ENCODE measurements at regions not wholly inside any gene's neighbourhood (a gene's known extent, or its start where the extent isn't known, plus 50 kb on each side); places are given as distances from the start of the nearest gene placed in this dataset.

DNA sequence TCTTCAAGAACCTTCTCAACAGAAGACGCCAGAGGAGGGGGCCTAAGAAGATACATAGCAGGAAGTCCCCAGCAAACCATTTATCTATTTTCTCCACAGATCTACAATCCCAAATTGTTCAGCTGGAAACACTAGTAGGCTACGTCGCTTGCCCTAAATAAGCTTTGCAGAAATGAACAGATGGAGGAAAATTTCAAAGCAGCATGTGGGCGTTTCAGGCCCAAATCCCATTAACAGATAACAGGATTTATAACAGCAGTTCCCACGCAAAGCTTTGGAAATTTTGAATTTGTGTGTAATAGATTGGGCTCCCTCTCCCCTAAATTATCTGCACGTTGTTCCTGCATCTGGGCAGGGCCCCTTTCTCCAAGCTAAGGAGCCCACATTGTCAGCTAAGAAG, 60.6 kb upstream of the FRMD4A start:
- intact Hi-C loops (cut with micrococcal nuclease; ENCODE audit: unreplicated experiment), result no loop called here
- TF ChIP-seq, protein P1, sequence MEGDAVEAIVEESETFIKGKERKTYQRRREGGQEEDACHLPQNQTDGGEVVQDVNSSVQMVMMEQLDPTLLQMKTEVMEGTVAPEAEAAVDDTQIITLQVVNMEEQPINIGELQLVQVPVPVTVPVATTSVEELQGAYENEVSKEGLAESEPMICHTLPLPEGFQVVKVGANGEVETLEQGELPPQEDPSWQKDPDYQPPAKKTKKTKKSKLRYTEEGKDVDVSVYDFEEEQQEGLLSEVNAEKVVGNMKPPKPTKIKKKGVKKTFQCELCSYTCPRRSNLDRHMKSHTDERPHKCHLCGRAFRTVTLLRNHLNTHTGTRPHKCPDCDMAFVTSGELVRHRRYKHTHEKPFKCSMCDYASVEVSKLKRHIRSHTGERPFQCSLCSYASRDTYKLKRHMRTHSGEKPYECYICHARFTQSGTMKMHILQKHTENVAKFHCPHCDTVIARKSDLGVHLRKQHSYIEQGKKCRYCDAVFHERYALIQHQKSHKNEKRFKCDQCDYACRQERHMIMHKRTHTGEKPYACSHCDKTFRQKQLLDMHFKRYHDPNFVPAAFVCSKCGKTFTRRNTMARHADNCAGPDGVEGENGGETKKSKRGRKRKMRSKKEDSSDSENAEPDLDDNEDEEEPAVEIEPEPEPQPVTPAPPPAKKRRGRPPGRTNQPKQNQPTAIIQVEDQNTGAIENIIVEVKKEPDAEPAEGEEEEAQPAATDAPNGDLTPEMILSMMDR (IDR thresholded peaks at IDR 0.05; ENCODE audit: insufficient read depth in 1 of 2, low read depth in 1 of 2, low read length in 1 of 2, severe bottlenecking in 1 of 2, unreplicated experiment in 1 of 2), result no peak
- Mint-ChIP-seq H3K36me3 (ENCODE audit: insufficient read depth, unreplicated experiment) (no peaks in the 10 kb centered on the region), H3K9me3 (ENCODE audit: unreplicated experiment) (peaks cover 31% of the 10 kb centered on the region), H3K4me3 (ENCODE audit: unreplicated experiment) (no peak overlapping the region), H3K27ac (ENCODE audit: unreplicated experiment) (no peak overlapping the region), H3K27me3 (ENCODE audit: insufficient read depth, unreplicated experiment) (peaks cover 5% of the 10 kb centered on the region), H3K4me1 (ENCODE audit: low read depth, unreplicated experiment) (no peaks in the 10 kb centered on the region)
- CTCF ChIA-PET, result no interaction called here
- no peak for DNase-seq
- BruUV-seq (replicated peaks), result no TSS peak
- POLR2A ChIA-PET, result no interaction called here
- Histone ChIP-seq H3K27me3 (replicated peaks; ENCODE audit: control insufficient read depth, insufficient read depth, low read length) (no peaks in the 10 kb centered on the region), H3K4me1 (no peaks in the 10 kb centered on the region), H3K36me3 (ENCODE audit: control insufficient read depth, insufficient read depth, low read length) (no peaks in the 10 kb centered on the region), H3K9me3 (no peaks in the 10 kb centered on the region), H3K4me3 (ENCODE audit: low read depth, low read length) (no peak overlapping the region)

DNA sequence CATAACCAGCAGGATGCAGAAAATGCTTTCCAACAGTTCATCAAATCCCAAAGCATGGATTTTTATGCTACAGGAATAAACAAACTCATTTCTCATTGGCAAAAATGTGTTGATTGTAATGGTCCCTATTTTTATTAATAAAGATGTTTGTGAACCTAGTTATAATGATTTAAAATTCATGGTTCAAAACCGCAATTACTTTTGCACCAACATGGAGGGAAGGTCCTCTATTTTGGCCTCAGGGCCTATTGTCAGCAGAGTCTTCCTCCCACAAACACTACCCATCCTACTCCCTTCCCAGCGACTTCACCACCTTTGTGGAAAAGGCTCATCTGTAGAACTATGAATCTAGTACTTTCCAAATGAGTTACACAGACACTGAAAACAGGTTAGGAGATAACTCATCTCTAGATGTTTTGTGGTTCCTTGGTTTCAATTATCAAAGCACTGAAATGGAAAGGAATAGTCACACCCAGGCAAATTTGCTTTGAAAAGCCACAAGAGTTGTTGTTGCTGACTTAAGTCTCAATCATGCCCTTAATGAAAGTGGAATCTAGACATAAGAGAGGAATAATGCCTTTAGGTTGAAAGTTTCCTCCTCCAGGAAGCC, 59.4 kb upstream of the FRMD4A start:
- Mint-ChIP-seq H3K27me3 (ENCODE audit: insufficient read depth, unreplicated experiment) (peaks cover 5% of the 10 kb centered on the region), H3K36me3 (ENCODE audit: insufficient read depth, unreplicated experiment) (no peaks in the 10 kb centered on the region), H3K4me3 (ENCODE audit: unreplicated experiment) (no peak overlapping the region), H3K4me1 (ENCODE audit: low read depth, unreplicated experiment) (no peaks in the 10 kb centered on the region), H3K27ac (ENCODE audit: unreplicated experiment) (no peak overlapping the region), H3K9me3 (ENCODE audit: unreplicated experiment) (peaks cover 28% of the 10 kb centered on the region)
- TF ChIP-seq, protein P1 (IDR thresholded peaks at IDR 0.05; ENCODE audit: insufficient read depth in 1 of 2, low read depth in 1 of 2, low read length in 1 of 2, severe bottlenecking in 1 of 2, unreplicated experiment in 1 of 2), result no peak
- Histone ChIP-seq H3K27me3 (replicated peaks; ENCODE audit: control insufficient read depth, insufficient read depth, low read length) (no peaks in the 10 kb centered on the region), H3K4me1 (no peaks in the 10 kb centered on the region), H3K36me3 (ENCODE audit: control insufficient read depth, insufficient read depth, low read length) (no peaks in the 10 kb centered on the region), H3K4me3 (ENCODE audit: low read depth, low read length) (no peak overlapping the region), H3K9me3 (no peaks in the 10 kb centered on the region)
- intact Hi-C loops (cut with micrococcal nuclease; ENCODE audit: unreplicated experiment), result no loop called here
- DNase-seq, result no peak
- ChIA-PET CTCF (no interaction called here), POLR2A (no interaction called here)
- BruUV-seq (replicated peaks), result no TSS peak

DNA sequence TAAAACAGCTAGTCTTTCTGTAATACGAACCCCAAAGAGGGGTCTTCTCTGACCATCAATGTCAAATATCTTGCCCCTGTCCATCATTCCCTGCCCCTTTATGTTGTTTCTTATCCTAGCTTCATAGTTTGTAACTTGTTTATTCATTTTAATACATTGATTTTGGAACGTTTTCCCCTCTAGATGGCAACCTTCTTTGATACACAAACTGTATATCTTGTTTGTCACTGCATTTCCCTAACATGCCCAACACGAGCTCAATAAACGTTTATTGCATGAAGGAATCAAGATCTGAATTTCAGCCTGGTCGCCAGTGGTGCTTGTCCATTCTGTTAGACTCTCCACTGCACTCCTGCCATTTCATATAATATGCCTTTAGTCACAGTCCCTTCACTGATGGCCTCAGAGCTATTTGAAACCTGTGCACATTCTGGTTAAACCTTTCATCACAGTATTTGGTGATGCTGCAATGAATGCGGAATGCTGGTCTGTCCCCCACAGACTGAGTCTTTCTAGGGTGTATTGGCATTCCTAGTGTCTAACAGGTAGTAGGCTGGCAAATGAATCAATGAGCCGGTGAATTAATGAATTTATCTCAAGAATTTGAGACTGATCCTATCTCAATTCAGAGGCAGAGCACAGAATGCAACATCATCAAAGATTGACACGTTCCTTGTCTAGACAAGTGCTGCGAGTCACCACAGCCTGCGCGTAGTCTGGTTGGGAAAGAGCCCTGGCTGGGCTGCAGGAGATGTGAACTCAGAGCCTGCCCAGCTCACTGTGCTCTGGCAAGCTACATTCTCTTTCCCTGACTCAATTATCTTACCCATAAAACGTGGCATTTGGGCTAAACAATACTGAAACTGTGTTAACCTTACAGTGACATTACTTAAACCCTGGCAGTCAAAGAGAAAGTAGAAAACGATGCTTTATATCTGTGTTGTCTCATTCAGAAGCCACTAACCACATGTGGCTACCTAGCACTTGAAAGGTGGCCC, 55.2 kb upstream of the FRMD4A start:
- no TSS peak for BruUV-seq (replicated peaks)
- POLR2A ChIA-PET, result no interaction called here
- Mint-ChIP-seq H3K27ac (ENCODE audit: unreplicated experiment) (no peak overlapping the region), H3K36me3 (ENCODE audit: insufficient read depth, unreplicated experiment) (no peaks in the 10 kb centered on the region), H3K27me3 (ENCODE audit: insufficient read depth, unreplicated experiment) (peaks cover 5% of the 10 kb centered on the region), H3K9me3 (ENCODE audit: unreplicated experiment) (peaks cover 10% of the 10 kb centered on the region), H3K4me1 (ENCODE audit: low read depth, unreplicated experiment) (peaks cover 8% of the 10 kb centered on the region), H3K4me3 (ENCODE audit: unreplicated experiment) (no peak overlapping the region)
- TF ChIP-seq, protein P1 (IDR thresholded peaks at IDR 0.05; ENCODE audit: insufficient read depth in 1 of 2, low read depth in 1 of 2, low read length in 1 of 2, severe bottlenecking in 1 of 2, unreplicated experiment in 1 of 2), result no peak
- intact Hi-C loops (cut with micrococcal nuclease; ENCODE audit: unreplicated experiment), result no loop called here
- CTCF ChIA-PET, result interaction anchor here (0.5 to 1.3 kb wide), 6 partner anchors 14 to 783 kb away, joined by 3 to 5 read pairs (median 4); no protein-coding TSS in a partner anchor
- Histone ChIP-seq H3K9me3 (no peaks in the 10 kb centered on the region), H3K4me3 (ENCODE audit: low read depth, low read length) (no peak overlapping the region), H3K27me3 (replicated peaks; ENCODE audit: control insufficient read depth, insufficient read depth, low read length) (no peaks in the 10 kb centered on the region), H3K36me3 (ENCODE audit: control insufficient read depth, insufficient read depth, low read length) (no peaks in the 10 kb centered on the region), H3K4me1 (no peaks in the 10 kb centered on the region)
- DNase-seq, result no peak

Data from Caco-2 (cell line).